GM12864 (cell line): ENCODE measurements at regions not wholly inside any gene's neighbourhood (a gene's known extent, or its start where the extent isn't known, plus 50 kb on each side); places are given as distances from the start of the nearest gene placed in this dataset.

Experiments
- DNase-seq: peaks from one replicate; pipeline ENCODE4 v3.0.0-alpha.2; 2011; ENCODE audit warnings: low read depth
- H3K4me3 ChIP-seq: 2 replicates; pipeline ENCODE4 v1.5.1; 2011; ENCODE audit warnings: mild to moderate bottlenecking, low read depth, low read length, control low read depth
- CTCF ChIP-seq: IDR thresholded peaks from 2 replicates; pipeline ENCODE4 v1.5.1; 2011; ENCODE audit warnings: low read depth, mild to moderate bottlenecking, moderate library complexity, low read length, control low read depth, inconsistent platforms; ENCODE audit errors: missing control alignments

GRCh38 chr2:18055290-18055689, 176.8 kb downstream of the KCNS3 start:
- no peak for TF ChIP-seq CTCF
- no peak overlapping the region for H3K4me3 ChIP-seq
- no peak for DNase-seq

GRCh38 chr2:18050001-18050400, 171.5 kb downstream of the KCNS3 start:
- no peak overlapping the region for H3K4me3 ChIP-seq
- TF ChIP-seq CTCF = no peak
- no peak for DNase-seq

- H3K4me3 ChIP-seq = no peak overlapping the region
- no peak for TF ChIP-seq CTCF
- DNase-seq = no peak
Measured at GRCh38 chr2:18049325-18049724, 170.9 kb downstream of the KCNS3 start.

GRCh38 chr2:18047896-18048657, 169.6 kb downstream of the KCNS3 start:
- no peak for DNase-seq
- H3K4me3 ChIP-seq = no peak overlapping the region
- no peak for TF ChIP-seq CTCF

GRCh38 chr2:18047213-18047611, 168.7 kb downstream of the KCNS3 start:
- no peak for DNase-seq
- no peak overlapping the region for H3K4me3 ChIP-seq
- no peak for TF ChIP-seq CTCF

- H3K4me3 ChIP-seq = no peak overlapping the region
- no peak for TF ChIP-seq CTCF
- DNase-seq = no peak
Measured at GRCh38 chr2:18046558-18047212, 168.2 kb downstream of the KCNS3 start.
